ENCODE measurements at regions not wholly inside any gene's neighbourhood (a gene's known extent, or its start where the extent isn't known, plus 50 kb on each side); places are given as distances from the start of the nearest gene placed in this dataset.

GRCh38 chr2:220707261-220707660 is 864.8 kb downstream of the EPHA4 start:
- H3K9me3 Mint-ChIP-seq = peaks cover 3% of the 10 kb centered on the region
- peaks cover 29% of the 10 kb centered on the region for H3K4me1 Mint-ChIP-seq
- H3K27me3 Mint-ChIP-seq (ENCODE audit: low read depth) = no peaks in the 10 kb centered on the region
- DNase-seq (ENCODE audit: low read depth, low spot score) = no peak
- no peak for TF ChIP-seq CTCF (conservative IDR thresholded peaks at IDR 0.05)
- H3K27ac Mint-ChIP-seq (ENCODE audit: unreplicated experiment) = no peak overlapping the region
- no peaks in the 10 kb centered on the region for H3K36me3 Mint-ChIP-seq (ENCODE audit: low read depth)
- no peak overlapping the region for H3K4me3 Mint-ChIP-seq

GRCh38 chr2:220708366-220708765 is 863.7 kb downstream of the EPHA4 start:
- Mint-ChIP-seq H3K36me3 (ENCODE audit: low read depth) (no peaks in the 10 kb centered on the region), H3K27me3 (ENCODE audit: low read depth) (no peaks in the 10 kb centered on the region), H3K4me3 (no peak overlapping the region), H3K27ac (ENCODE audit: unreplicated experiment) (no peak overlapping the region), H3K4me1 (peaks cover 20% of the 10 kb centered on the region), H3K9me3 (peaks cover 3% of the 10 kb centered on the region)
- DNase-seq (ENCODE audit: low read depth, low spot score) = no peak
- no peak for TF ChIP-seq CTCF (conservative IDR thresholded peaks at IDR 0.05)

- Mint-ChIP-seq H3K4me1 (no peaks in the 10 kb centered on the region), H3K9me3 (peaks cover 15% of the 10 kb centered on the region), H3K4me3 (no peak overlapping the region), H3K36me3 (ENCODE audit: low read depth) (peaks cover 8% of the 10 kb centered on the region), H3K27me3 (ENCODE audit: low read depth) (no peaks in the 10 kb centered on the region), H3K27ac (ENCODE audit: unreplicated experiment) (no peak overlapping the region)
- DNase-seq (ENCODE audit: low read depth, low spot score) = no peak
- no peak for TF ChIP-seq CTCF (conservative IDR thresholded peaks at IDR 0.05)
Observed at GRCh38 chr2:220717283-220717682, 854.8 kb downstream of the EPHA4 start.

GRCh38 chr2:220736778-220737177 is 835.3 kb downstream of the EPHA4 start:
- H3K36me3 Mint-ChIP-seq (ENCODE audit: low read depth) = peaks cover 3% of the 10 kb centered on the region
- H3K27ac Mint-ChIP-seq (ENCODE audit: unreplicated experiment) = no peak overlapping the region
- peaks cover 14% of the 10 kb centered on the region for H3K9me3 Mint-ChIP-seq
- no peaks in the 10 kb centered on the region for H3K4me1 Mint-ChIP-seq
- no peak for DNase-seq (ENCODE audit: low read depth, low spot score)
- no peaks in the 10 kb centered on the region for H3K27me3 Mint-ChIP-seq (ENCODE audit: low read depth)
- no peak for TF ChIP-seq CTCF (conservative IDR thresholded peaks at IDR 0.05)
- no peak overlapping the region for H3K4me3 Mint-ChIP-seq

GRCh38 chr2:220743203-220743602 is 828.9 kb downstream of the EPHA4 start:
- no peak overlapping the region for H3K27ac Mint-ChIP-seq (ENCODE audit: unreplicated experiment)
- peaks cover 3% of the 10 kb centered on the region for H3K36me3 Mint-ChIP-seq (ENCODE audit: low read depth)
- no peak for DNase-seq (ENCODE audit: low read depth, low spot score)
- no peak overlapping the region for H3K4me3 Mint-ChIP-seq
- H3K9me3 Mint-ChIP-seq = peaks cover 9% of the 10 kb centered on the region
- TF ChIP-seq CTCF (conservative IDR thresholded peaks at IDR 0.05) = no peak
- no peaks in the 10 kb centered on the region for H3K4me1 Mint-ChIP-seq
- no peaks in the 10 kb centered on the region for H3K27me3 Mint-ChIP-seq (ENCODE audit: low read depth)

GRCh38 chr2:220744861-220745260 is 827.2 kb downstream of the EPHA4 start:
- Mint-ChIP-seq H3K27ac (ENCODE audit: unreplicated experiment) (no peak overlapping the region), H3K36me3 (ENCODE audit: low read depth) (no peaks in the 10 kb centered on the region), H3K9me3 (peaks cover 3% of the 10 kb centered on the region), H3K27me3 (ENCODE audit: low read depth) (no peaks in the 10 kb centered on the region), H3K4me3 (no peak overlapping the region), H3K4me1 (no peaks in the 10 kb centered on the region)
- DNase-seq (ENCODE audit: low read depth, low spot score) = no peak
- TF ChIP-seq CTCF (conservative IDR thresholded peaks at IDR 0.05) = no peak
